Prostate gland (tissue), 2 donors: ENCODE measurements at regions not wholly inside any gene's neighbourhood (a gene's known extent, or its start where the extent isn't known, plus 50 kb on each side); places are given as distances from the start of the nearest gene placed in this dataset.

Experiments
- DNase-seq: peaks from one replicate; pipeline ENCODE4 v3.0.0-alpha.2; 2019; ENCODE audit warnings: low spot score
- H3K27ac ChIP-seq, 2 donors: fragments of 200-600 bp; sonication (generic); 2 replicates each; pipeline ENCODE4 v1.5.1; 2017 to 2019
- H3K27me3 ChIP-seq: fragments of 200-600 bp; sonication (generic); replicated peaks from 2 replicates; pipeline ENCODE4 v1.5.1; 2019; ENCODE audit not compliant: insufficient read depth
- H3K36me3 ChIP-seq, 2 donors: fragments of 200-600 bp; sonication (generic); 1 replicate in 1 of 2; 2 replicates in 1 of 2; pipeline versions ENCODE4 v1.5.1 to v1.8.1; 2017 to 2019
- H3K4me1 ChIP-seq: fragments of 200-600 bp; sonication (generic); replicated peaks from 2 replicates; pipeline ENCODE4 v1.5.1; 2019
- H3K4me3 ChIP-seq, 2 donors: fragments of 200-600 bp; sonication (generic); 2 replicates each; pipeline ENCODE4 v1.5.1; 2017 to 2019
- H3K9me3 ChIP-seq: fragments of 200-600 bp; sonication (generic); 2 replicates; pipeline ENCODE4 v1.5.1; 2017
- POLR2A ChIP-seq: fragments of 450-650 bp; IDR thresholded peaks from one replicate; pipeline ENCODE4 v1.6.1; 2016; ENCODE audit warnings: antibody characterized with exemption, mild to moderate bottlenecking
- POLR2AphosphoS5 ChIP-seq: sonication (generic); formaldehyde crosslinking; IDR thresholded peaks from one replicate; pipeline ENCODE4 v1.6.1; 2017; ENCODE audit warnings: antibody characterized with exemption
- whole genome bisulfite sequencing: methylation state at CpG from one replicate; pipeline ENCODE4 v1.1.5; 2018; 5-methylcytosine and 5-hydroxymethylcytosine counted together
- intact Hi-C: fragments of 100-400 bp; cut with DNase I; formaldehyde crosslinking; loops from one replicate; pipeline ENCODE4 v1.14.2; 2022
- TF ChIP-seq, protein P1 (sequence below), 4 experiments: fragments of 200-600 bp in 2 of 4; fragments of 450-650 bp in 2 of 4; sonication (generic) in 2 of 4; IDR thresholded peaks; 1 replicate in 3 of 4; 2 replicates in 1 of 4; pipeline ENCODE4 v1.5.1; 2016 to 2019; ENCODE audit warnings: antibody characterized with exemption in 4 of 4, mild to moderate bottlenecking in 2 of 4, moderate library complexity in 2 of 4

DNA sequence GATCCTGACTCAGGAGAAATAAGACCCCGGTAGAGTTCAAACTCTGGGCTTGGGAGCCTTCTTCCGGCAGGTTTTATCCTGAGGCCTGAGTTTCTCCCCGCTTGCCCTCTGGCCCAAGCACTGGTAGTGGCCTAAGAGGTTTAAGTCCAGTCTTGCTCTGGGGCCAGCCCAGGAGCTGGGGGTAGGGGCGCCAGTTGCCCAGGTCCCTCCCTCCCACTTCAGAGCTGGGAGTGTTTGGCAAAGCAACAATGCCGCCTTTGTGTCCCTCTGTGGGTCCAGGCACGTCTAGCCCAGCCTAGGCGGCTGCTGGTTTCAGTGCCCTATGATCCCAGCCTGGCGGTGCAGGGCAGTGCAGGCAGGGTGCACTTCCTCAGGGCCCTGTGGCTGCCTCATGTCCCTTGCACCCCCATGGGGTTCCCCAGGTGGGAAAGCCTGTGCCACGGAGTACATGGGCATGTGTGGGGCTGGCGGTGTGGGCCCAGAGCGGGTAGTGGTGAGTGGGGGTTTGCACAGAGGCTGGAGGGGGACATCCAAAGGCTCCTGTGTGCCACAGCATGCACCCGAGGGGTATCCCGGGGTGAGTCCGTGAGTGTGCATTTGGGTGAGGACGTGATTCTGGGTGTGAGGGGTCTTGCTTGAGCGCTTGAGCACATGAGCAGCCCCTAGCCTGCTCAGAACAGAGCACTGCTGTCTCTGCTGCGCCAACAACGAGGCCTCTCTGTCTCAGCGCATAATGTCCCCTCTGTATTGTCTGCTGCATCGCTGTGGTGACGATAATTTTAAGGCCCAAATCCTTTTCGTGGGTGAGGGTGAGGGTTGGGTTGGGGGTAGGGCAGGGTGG is 61.7 kb upstream of the PSD2 start:
- TF ChIP-seq, protein P1, sequence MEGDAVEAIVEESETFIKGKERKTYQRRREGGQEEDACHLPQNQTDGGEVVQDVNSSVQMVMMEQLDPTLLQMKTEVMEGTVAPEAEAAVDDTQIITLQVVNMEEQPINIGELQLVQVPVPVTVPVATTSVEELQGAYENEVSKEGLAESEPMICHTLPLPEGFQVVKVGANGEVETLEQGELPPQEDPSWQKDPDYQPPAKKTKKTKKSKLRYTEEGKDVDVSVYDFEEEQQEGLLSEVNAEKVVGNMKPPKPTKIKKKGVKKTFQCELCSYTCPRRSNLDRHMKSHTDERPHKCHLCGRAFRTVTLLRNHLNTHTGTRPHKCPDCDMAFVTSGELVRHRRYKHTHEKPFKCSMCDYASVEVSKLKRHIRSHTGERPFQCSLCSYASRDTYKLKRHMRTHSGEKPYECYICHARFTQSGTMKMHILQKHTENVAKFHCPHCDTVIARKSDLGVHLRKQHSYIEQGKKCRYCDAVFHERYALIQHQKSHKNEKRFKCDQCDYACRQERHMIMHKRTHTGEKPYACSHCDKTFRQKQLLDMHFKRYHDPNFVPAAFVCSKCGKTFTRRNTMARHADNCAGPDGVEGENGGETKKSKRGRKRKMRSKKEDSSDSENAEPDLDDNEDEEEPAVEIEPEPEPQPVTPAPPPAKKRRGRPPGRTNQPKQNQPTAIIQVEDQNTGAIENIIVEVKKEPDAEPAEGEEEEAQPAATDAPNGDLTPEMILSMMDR (IDR thresholded peaks at IDR 0.05): no peak
- no peak for TF ChIP-seq POLR2A
- no peak for TF ChIP-seq POLR2AphosphoS5
- H3K27ac ChIP-seq: no peak overlapping the region
- no peaks in the 10 kb centered on the region for H3K36me3 ChIP-seq
- intact Hi-C loops: no loop called here
- no peaks in the 10 kb centered on the region for H3K4me1 ChIP-seq
- no peaks in the 10 kb centered on the region for H3K9me3 ChIP-seq
- no peak overlapping the region for H3K4me3 ChIP-seq
- DNase-seq: no peak
- H3K27me3 ChIP-seq: no peaks in the 10 kb centered on the region
- 70% methylated on average over 20 of the region's 22 CpGs for WGBS

DNA sequence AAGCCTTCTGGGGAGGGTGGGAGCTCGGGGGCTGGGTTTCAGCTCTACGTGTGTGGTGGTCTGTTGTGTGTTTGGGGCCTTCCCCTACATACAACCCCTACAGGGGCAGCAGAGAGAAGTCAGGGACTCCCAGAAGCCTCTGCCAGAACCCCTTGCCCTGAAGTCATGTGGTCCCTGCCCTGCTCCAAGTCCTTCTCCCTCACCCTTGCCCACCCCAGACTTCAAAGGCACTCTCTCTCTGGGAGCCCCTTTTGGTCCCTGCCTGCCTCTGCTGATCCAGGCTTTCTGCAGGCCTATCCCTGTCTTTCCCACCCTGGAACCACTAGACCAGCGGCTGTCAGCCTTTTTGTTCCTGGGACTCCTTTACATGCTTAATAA is 61.1 kb upstream of the PSD2 start:
- H3K4me1 ChIP-seq: no peaks in the 10 kb centered on the region
- no peaks in the 10 kb centered on the region for H3K9me3 ChIP-seq
- no peak overlapping the region for H3K27ac ChIP-seq
- TF ChIP-seq, protein P1 (IDR thresholded peaks at IDR 0.05): no peak
- TF ChIP-seq POLR2AphosphoS5 (no peak), POLR2A (no peak)
- WGBS: 92% methylated on average over 3 of the region's 3 CpGs
- H3K36me3 ChIP-seq: no peaks in the 10 kb centered on the region
- intact Hi-C loops: no loop called here
- no peaks in the 10 kb centered on the region for H3K27me3 ChIP-seq
- H3K4me3 ChIP-seq: no peak overlapping the region
- DNase-seq: no peak

DNA sequence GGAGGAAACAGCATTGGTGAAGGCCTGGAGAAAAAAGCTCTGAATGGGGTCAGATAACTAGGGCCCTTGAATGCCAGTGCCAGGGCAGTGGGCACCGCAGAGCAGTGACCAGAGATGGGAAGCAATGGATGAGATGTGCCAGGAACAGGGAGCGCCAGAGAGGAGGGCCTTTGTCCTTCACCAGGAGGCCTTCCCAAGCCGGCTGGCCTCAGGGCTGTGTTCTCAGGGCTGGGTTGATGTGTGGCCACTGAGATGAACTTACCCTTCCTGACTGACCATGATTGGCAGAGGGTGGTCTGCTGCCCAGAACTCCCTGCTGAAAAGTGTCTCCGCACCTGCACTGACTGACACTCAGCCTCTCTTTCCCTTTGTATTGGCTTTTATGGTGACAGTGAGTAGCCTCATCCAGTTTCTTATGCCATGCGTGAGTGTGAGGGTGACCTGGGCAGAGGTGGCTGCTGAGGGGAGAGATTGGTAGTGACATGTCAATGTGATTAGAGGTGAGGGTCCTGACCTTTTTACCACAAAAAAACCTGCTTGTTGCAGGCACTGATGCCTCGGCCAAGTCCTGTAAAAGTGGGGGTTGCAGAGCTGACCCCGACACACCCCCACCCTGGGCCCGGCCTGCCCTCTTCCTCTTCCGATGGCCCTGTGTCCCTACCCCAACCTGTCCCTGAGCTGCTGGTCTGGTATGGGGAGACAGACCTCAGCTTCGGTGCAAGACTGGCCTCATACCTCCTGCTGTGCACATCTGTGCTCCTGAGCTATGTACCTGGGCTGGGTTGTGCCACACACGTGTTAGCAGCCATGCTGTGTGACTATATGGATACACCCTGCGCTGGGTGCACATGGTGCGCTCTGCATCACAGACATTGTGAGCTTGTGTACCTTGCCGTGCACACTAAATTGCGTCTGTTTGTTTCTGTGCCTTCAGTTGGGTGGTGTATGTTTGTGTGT is 57.1 kb upstream of the PSD2 start:
- Histone ChIP-seq H3K4me3 (no peak overlapping the region), H3K9me3 (no peaks in the 10 kb centered on the region), H3K27me3 (no peaks in the 10 kb centered on the region), H3K27ac (no peak overlapping the region), H3K36me3 (no peaks in the 10 kb centered on the region), H3K4me1 (no peaks in the 10 kb centered on the region)
- intact Hi-C loops: no loop called here
- no peak for DNase-seq
- TF ChIP-seq POLR2AphosphoS5: no peak
- TF ChIP-seq POLR2A: no peak
- TF ChIP-seq, protein P1 (IDR thresholded peaks at IDR 0.05): no peak
- WGBS: 82% methylated on average over 15 of the region's 15 CpGs

DNA sequence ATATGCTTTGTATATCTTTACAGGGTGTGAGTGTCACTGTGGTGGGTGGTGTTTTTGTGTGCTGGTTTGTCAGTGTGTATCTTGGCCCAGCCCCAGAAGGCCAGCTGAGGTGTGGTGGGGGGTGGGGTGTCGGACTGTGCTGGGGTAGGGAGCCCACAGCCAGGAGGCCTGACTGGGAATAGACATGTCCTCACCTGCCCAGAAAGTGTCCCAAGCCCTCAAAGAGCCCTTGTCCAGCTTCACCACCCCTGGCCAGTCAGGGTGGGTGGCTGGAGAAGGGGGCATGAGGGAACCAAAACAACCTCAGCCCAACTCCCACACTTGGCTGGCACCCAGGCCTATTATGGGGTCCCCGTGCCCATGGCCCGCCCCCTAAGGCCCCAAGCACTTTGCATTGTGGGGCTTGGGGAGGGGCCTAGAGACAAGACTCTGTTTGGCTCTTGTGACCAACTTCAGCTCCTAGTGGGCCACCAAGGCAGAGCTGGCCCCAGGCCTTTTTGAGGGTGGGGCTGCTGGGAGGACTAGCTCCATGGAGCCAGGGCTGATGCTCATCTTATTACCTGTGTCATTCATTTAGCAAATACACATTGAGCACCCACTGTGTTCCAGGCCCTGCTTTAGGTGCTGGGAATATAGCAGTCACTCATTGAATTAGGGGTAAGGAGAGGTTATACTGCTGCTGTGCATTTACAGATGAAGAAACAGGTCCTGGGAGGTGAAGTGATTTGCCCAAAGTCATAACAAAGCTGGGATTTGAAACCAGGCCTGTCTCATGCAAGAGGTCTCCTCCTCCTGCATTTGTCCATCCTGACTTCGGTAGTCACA is 56.2 kb upstream of the PSD2 start:
- TF ChIP-seq, protein P1 (IDR thresholded peaks at IDR 0.05): no peak
- TF ChIP-seq POLR2A (no peak), POLR2AphosphoS5 (no peak)
- intact Hi-C loops: no loop called here
- H3K9me3 ChIP-seq: no peaks in the 10 kb centered on the region

More for the DNA sequence above, 56.2 kb upstream of the PSD2 start:
- no peak for DNase-seq
- H3K36me3 ChIP-seq: no peaks in the 10 kb centered on the region
- WGBS: 71% methylated on average over 2 of the region's 4 CpGs
- no peak overlapping the region for H3K4me3 ChIP-seq
- no peaks in the 10 kb centered on the region for H3K4me1 ChIP-seq
- no peaks in the 10 kb centered on the region for H3K27me3 ChIP-seq
- no peak overlapping the region for H3K27ac ChIP-seq
